ENCODE measurements at regions not wholly inside any gene's neighbourhood (a gene's known extent, or its start where the extent isn't known, plus 50 kb on each side); places are given as distances from the start of the nearest gene placed in this dataset.

- Mint-ChIP-seq H3K4me3 (no peak overlapping the region), H3K27ac (no peak overlapping the region), H3K27me3 (peaks cover 16% of the 10 kb centered on the region), H3K4me1 (no peaks in the 10 kb centered on the region), H3K36me3 (ENCODE audit: low read depth) (no peaks in the 10 kb centered on the region), H3K9me3 (peaks cover 15% of the 10 kb centered on the region)
- ATAC-seq (replicated peaks) = no peak
Observed at GRCh38 chr9:108621991-108622855, 233.6 kb downstream of the ACTL7B start.

- H3K4me3 Mint-ChIP-seq = no peak overlapping the region
- peaks cover 16% of the 10 kb centered on the region for H3K27me3 Mint-ChIP-seq
- H3K36me3 Mint-ChIP-seq (ENCODE audit: low read depth) = no peaks in the 10 kb centered on the region
- peaks cover 15% of the 10 kb centered on the region for H3K9me3 Mint-ChIP-seq
- H3K27ac Mint-ChIP-seq = no peak overlapping the region
- ATAC-seq (replicated peaks) = no peak
- H3K4me1 Mint-ChIP-seq = no peaks in the 10 kb centered on the region
Observed at GRCh38 chr9:108620767-108621166, 235.0 kb downstream of the ACTL7B start.

GRCh38 chr9:108618906-108619550 is 236.8 kb downstream of the ACTL7B start:
- Mint-ChIP-seq H3K4me3 (no peak overlapping the region), H3K27me3 (peaks cover 9% of the 10 kb centered on the region), H3K36me3 (ENCODE audit: low read depth) (no peaks in the 10 kb centered on the region), H3K27ac (no peak overlapping the region), H3K9me3 (peaks cover 15% of the 10 kb centered on the region), H3K4me1 (no peaks in the 10 kb centered on the region)
- ATAC-seq (replicated peaks) = no peak

- peaks cover 5% of the 10 kb centered on the region for H3K27me3 Mint-ChIP-seq
- H3K36me3 Mint-ChIP-seq (ENCODE audit: low read depth) = no peaks in the 10 kb centered on the region
- H3K27ac Mint-ChIP-seq = no peak overlapping the region
- no peaks in the 10 kb centered on the region for H3K4me1 Mint-ChIP-seq
- no peak for ATAC-seq (replicated peaks)
- H3K4me3 Mint-ChIP-seq = no peak overlapping the region
- H3K9me3 Mint-ChIP-seq = peaks cover 10% of the 10 kb centered on the region
Observed at GRCh38 chr9:108617676-108618075, 238.1 kb downstream of the ACTL7B start.

- Mint-ChIP-seq H3K27me3 (peaks cover 2% of the 10 kb centered on the region), H3K4me3 (no peak overlapping the region), H3K4me1 (no peaks in the 10 kb centered on the region), H3K27ac (no peak overlapping the region), H3K9me3 (peaks cover 6% of the 10 kb centered on the region), H3K36me3 (ENCODE audit: low read depth) (no peaks in the 10 kb centered on the region)
- no peak for ATAC-seq (replicated peaks)
Observed at GRCh38 chr9:108615152-108615551, 240.6 kb downstream of the ACTL7B start.

- peaks cover 7% of the 10 kb centered on the region for H3K9me3 Mint-ChIP-seq
- no peak overlapping the region for H3K27ac Mint-ChIP-seq
Observed at GRCh38 chr9:108612513-108612912, 243.3 kb downstream of the ACTL7B start.

GRCh38 chr9:108609897-108610253 is 245.9 kb downstream of the ACTL7B start:
- no peaks in the 10 kb centered on the region for H3K4me1 Mint-ChIP-seq
- H3K9me3 Mint-ChIP-seq = peaks cover 4% of the 10 kb centered on the region
- no peaks in the 10 kb centered on the region for H3K36me3 Mint-ChIP-seq (ENCODE audit: low read depth)
- no peaks in the 10 kb centered on the region for H3K27me3 Mint-ChIP-seq
- ATAC-seq (replicated peaks) = no peak
- no peak overlapping the region for H3K4me3 Mint-ChIP-seq
- H3K27ac Mint-ChIP-seq = no peak overlapping the region

More at GRCh38 chr9:108612513-108612912, 243.3 kb downstream of the ACTL7B start:
- H3K4me3 Mint-ChIP-seq = no peak overlapping the region
- no peaks in the 10 kb centered on the region for H3K36me3 Mint-ChIP-seq (ENCODE audit: low read depth)
- H3K27me3 Mint-ChIP-seq = no peaks in the 10 kb centered on the region
- H3K4me1 Mint-ChIP-seq = no peaks in the 10 kb centered on the region
- no peak for ATAC-seq (replicated peaks)

- Mint-ChIP-seq H3K36me3 (ENCODE audit: low read depth) (no peaks in the 10 kb centered on the region), H3K27me3 (peaks cover 2% of the 10 kb centered on the region), H3K4me3 (no peak overlapping the region), H3K4me1 (no peaks in the 10 kb centered on the region), H3K9me3 (peaks cover 7% of the 10 kb centered on the region), H3K27ac (no peak overlapping the region)
- no peak for ATAC-seq (replicated peaks)
Observed at GRCh38 chr9:108609227-108609896, 246.4 kb downstream of the ACTL7B start.

GRCh38 chr9:108607607-108608006 is 248.2 kb downstream of the ACTL7B start:
- Mint-ChIP-seq H3K36me3 (ENCODE audit: low read depth) (no peaks in the 10 kb centered on the region), H3K4me1 (no peaks in the 10 kb centered on the region), H3K27me3 (peaks cover 5% of the 10 kb centered on the region), H3K27ac (no peak overlapping the region), H3K4me3 (no peak overlapping the region), H3K9me3 (peaks cover 10% of the 10 kb centered on the region)
- no peak for ATAC-seq (replicated peaks)

- no peak overlapping the region for H3K27ac Mint-ChIP-seq
- ATAC-seq (replicated peaks) = no peak
- H3K27me3 Mint-ChIP-seq = peaks cover 5% of the 10 kb centered on the region
- no peaks in the 10 kb centered on the region for H3K4me1 Mint-ChIP-seq
- H3K4me3 Mint-ChIP-seq = no peak overlapping the region
- peaks cover 10% of the 10 kb centered on the region for H3K9me3 Mint-ChIP-seq
- no peaks in the 10 kb centered on the region for H3K36me3 Mint-ChIP-seq (ENCODE audit: low read depth)
Observed at GRCh38 chr9:108606401-108606800, 249.4 kb downstream of the ACTL7B start.

- Mint-ChIP-seq H3K36me3 (ENCODE audit: low read depth) (no peaks in the 10 kb centered on the region), H3K4me1 (no peaks in the 10 kb centered on the region)
Observed at GRCh38 chr9:108603141-108603540, 252.6 kb downstream of the ACTL7B start.

GRCh38 chr9:108600896-108601295 is 254.9 kb downstream of the ACTL7B start:
- Mint-ChIP-seq H3K36me3 (ENCODE audit: low read depth) (no peaks in the 10 kb centered on the region), H3K27ac (no peak overlapping the region), H3K9me3 (peaks cover 9% of the 10 kb centered on the region), H3K4me1 (no peaks in the 10 kb centered on the region), H3K4me3 (no peak overlapping the region), H3K27me3 (peaks cover 5% of the 10 kb centered on the region)
- no peak for ATAC-seq (replicated peaks)

More at GRCh38 chr9:108603141-108603540, 252.6 kb downstream of the ACTL7B start:
- H3K9me3 Mint-ChIP-seq = peaks cover 9% of the 10 kb centered on the region
- ATAC-seq (replicated peaks) = no peak
- peaks cover 5% of the 10 kb centered on the region for H3K27me3 Mint-ChIP-seq
- no peak overlapping the region for H3K4me3 Mint-ChIP-seq
- no peak overlapping the region for H3K27ac Mint-ChIP-seq

- Mint-ChIP-seq H3K4me1 (no peaks in the 10 kb centered on the region), H3K27ac (no peak overlapping the region), H3K9me3 (peaks cover 12% of the 10 kb centered on the region), H3K36me3 (ENCODE audit: low read depth) (no peaks in the 10 kb centered on the region), H3K27me3 (peaks cover 9% of the 10 kb centered on the region), H3K4me3 (no peak overlapping the region)
- no peak for ATAC-seq (replicated peaks)
Observed at GRCh38 chr9:108599571-108599970, 256.2 kb downstream of the ACTL7B start.

- peaks cover 3% of the 10 kb centered on the region for H3K9me3 Mint-ChIP-seq
- no peaks in the 10 kb centered on the region for H3K36me3 Mint-ChIP-seq (ENCODE audit: low read depth)
- ATAC-seq (replicated peaks) = no peak
- H3K27me3 Mint-ChIP-seq = peaks cover 7% of the 10 kb centered on the region
- H3K27ac Mint-ChIP-seq = no peak overlapping the region
- H3K4me3 Mint-ChIP-seq = no peak overlapping the region
- H3K4me1 Mint-ChIP-seq = no peaks in the 10 kb centered on the region
Observed at GRCh38 chr9:108591121-108591520, 264.7 kb downstream of the ACTL7B start.

GRCh38 chr9:108588246-108588645 is 267.5 kb downstream of the ACTL7B start:
- no peaks in the 10 kb centered on the region for H3K36me3 Mint-ChIP-seq (ENCODE audit: low read depth)
- no peak overlapping the region for H3K27ac Mint-ChIP-seq
- no peaks in the 10 kb centered on the region for H3K9me3 Mint-ChIP-seq
- no peak for ATAC-seq (replicated peaks)
- peaks cover 6% of the 10 kb centered on the region for H3K27me3 Mint-ChIP-seq
- no peaks in the 10 kb centered on the region for H3K4me1 Mint-ChIP-seq
- no peak overlapping the region for H3K4me3 Mint-ChIP-seq
